ENCODE measurements at regions not wholly inside any gene's neighbourhood (a gene's known extent, or its start where the extent isn't known, plus 50 kb on each side); places are given as distances from the start of the nearest gene placed in this dataset.

DNA sequence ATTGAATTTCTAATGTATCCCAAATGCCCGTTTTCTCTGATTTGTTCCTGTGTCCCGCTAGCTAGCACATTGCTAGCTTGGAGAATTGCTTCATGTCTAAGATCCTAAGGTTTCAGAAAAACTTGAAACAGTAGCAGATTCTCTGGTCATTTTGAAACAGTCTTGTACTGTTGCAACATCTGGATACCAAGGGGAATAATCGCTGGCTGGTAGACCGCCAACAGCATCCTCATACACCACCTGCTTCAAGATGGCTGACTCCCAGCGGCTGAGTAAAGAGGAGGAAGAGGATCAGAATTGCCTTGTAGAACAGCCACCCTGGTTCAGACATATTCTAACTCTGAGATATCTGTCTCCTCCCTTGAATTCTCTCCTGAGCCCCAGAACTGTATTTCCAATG is 226.7 kb upstream of the ELAC2 start:
- WGBS, 2 experiments (ENCODE audit: extremely low coverage in 1 of 2, insufficient coverage in 1 of 2, insufficient read length in 1 of 2, insufficient replicate concordance in 2 of 2, low coverage in 1 of 2, low lambda C conversion rate in 2 of 2, missing lambda C conversion rate in 1 of 2): 92% methylated on average over 5 of the region's 5 CpGs; no CpG with 5 or more reads in 1 of the 2 experiments
- no peak overlapping the region for H3K23ac ChIP-seq (ENCODE audit: insufficient read length)
- H3K18ac ChIP-seq (ENCODE audit: extremely low read depth, low read length): no peak overlapping the region
- H2BK15ac ChIP-seq (ENCODE audit: low read length): no peak overlapping the region
- H3K27ac ChIP-seq (ENCODE audit: low read depth, low read length): no peak overlapping the region
- H3K4me2 ChIP-seq (ENCODE audit: insufficient read depth in 1 of 2, low read depth in 2 of 2, low read length in 2 of 2): no peak overlapping the region
- H2AFZ ChIP-seq (ENCODE audit: low read length): peak overlapping the region; percentile 25; the same call in 1 of the 2 replicates
- H4K91ac ChIP-seq (replicated peaks; ENCODE audit: insufficient read length, low read length): no peak overlapping the region
- no peak overlapping the region for H4K8ac ChIP-seq (ENCODE audit: extremely low read depth, insufficient read depth, low read length)
- no peak overlapping the region for H4K5ac ChIP-seq (ENCODE audit: insufficient read length, low read depth, low read length)
- H3K9ac ChIP-seq (replicated peaks in 1 of 4; ENCODE audit: extremely low read depth in 1 of 4, low read depth in 3 of 4, low read length in 3 of 4): no peak overlapping the region
- H3K4me3 ChIP-seq (ENCODE audit: extremely low read depth in 1 of 4, insufficient read depth in 2 of 4, low read depth in 3 of 4, low read length in 4 of 4): no peak overlapping the region
- H2AK5ac ChIP-seq (ENCODE audit: low read depth, low read length): no peak overlapping the region
- H2BK12ac ChIP-seq (ENCODE audit: low read depth, low read length): no peak overlapping the region
- no peak overlapping the region for H2BK20ac ChIP-seq (ENCODE audit: low read length)
- no peak overlapping the region for H2BK120ac ChIP-seq (replicated peaks; ENCODE audit: low read depth, low read length)
- no peak overlapping the region for H3K4ac ChIP-seq (replicated peaks; ENCODE audit: insufficient read length, low read depth, low read length)
- no peak overlapping the region for H3K56ac ChIP-seq (replicated peaks; ENCODE audit: insufficient read length, low read depth, low read length)
- TF ChIP-seq SAP30 (IDR thresholded peaks at IDR 0.05; ENCODE audit: insufficient read depth, insufficient replicate concordance, low read length): no peak
- no peak for FAIRE-seq
- H3K27me3 ChIP-seq (replicated peaks in 1 of 4; ENCODE audit: control insufficient read depth in 3 of 4, extremely low read depth in 1 of 4, insufficient read depth in 3 of 4, low read length in 3 of 4): no peaks in the 10 kb centered on the region
- no peaks in the 10 kb centered on the region for H3K9me3 ChIP-seq (ENCODE audit: insufficient read depth in 2 of 2, low read depth in 1 of 2, low read length in 1 of 2)
- H3K79me1 ChIP-seq (ENCODE audit: low read depth, low read length): no peaks in the 10 kb centered on the region
- no peak overlapping the region for H2BK5ac ChIP-seq (ENCODE audit: low read depth, low read length)
- no peaks in the 10 kb centered on the region for H3K23me2 ChIP-seq (ENCODE audit: low read depth, low read length)
- no peaks in the 10 kb centered on the region for H3K36me3 ChIP-seq (ENCODE audit: control insufficient read depth in 2 of 4, insufficient read depth in 4 of 4, low read length in 3 of 4)
- DNase-seq (ENCODE audit: low read depth in 1 of 2, low spot score in 2 of 2): no peak
- H3K4me1 ChIP-seq (replicated peaks in 1 of 4; ENCODE audit: control insufficient read depth in 3 of 4, insufficient read depth in 4 of 4, low read length in 3 of 4): no peaks in the 10 kb centered on the region
- no peaks in the 10 kb centered on the region for H3K79me2 ChIP-seq (ENCODE audit: control insufficient read depth in 1 of 2, insufficient read depth in 2 of 2, low read length in 2 of 2)
- H4K20me1 ChIP-seq (replicated peaks in 1 of 2; ENCODE audit: control insufficient read depth in 1 of 2, insufficient read depth in 2 of 2, low read length in 2 of 2): no peaks in the 10 kb centered on the region
- ChIA-PET POLR2A (ENCODE audit: partially characterized antibody) (no interaction called here), CTCF (ENCODE audit: partially characterized antibody) (no interaction called here)
- no peak overlapping the region for H3K14ac ChIP-seq (ENCODE audit: insufficient read length)
